ENCODE measurements at regions not wholly inside any gene's neighbourhood (a gene's known extent, or its start where the extent isn't known, plus 50 kb on each side); places are given as distances from the start of the nearest gene placed in this dataset.
"Not testable (repeated sequence)": the region's sequence is repeated elsewhere in the genome, so short reads cannot be mapped to it uniquely, and the experiment has no call there.

- DNase-seq = no peak
Measured at GRCh38 chr3:140883428-140884040, 58.1 kb upstream of the SLC25A36 start.

GRCh38 chr3:140885697-140886096 is 55.9 kb upstream of the SLC25A36 start:
- not testable (repeated sequence) for DNase-seq
